Astrocyte of the spinal cord (primary cell): ENCODE measurements at regions not wholly inside any gene's neighbourhood (a gene's known extent, or its start where the extent isn't known, plus 50 kb on each side); places are given as distances from the start of the nearest gene placed in this dataset.
"Not testable (repeated sequence)": the region's sequence is repeated elsewhere in the genome, so short reads cannot be mapped to it uniquely, and the experiment has no call there.

ENCODE experiments used
- DNase-seq: peaks from one replicate; pipeline ENCODE4 v3.0.0; 2011; ENCODE audit warnings: low read depth, low spot score
- H3K4me3 ChIP-seq: 2 replicates; pipeline ENCODE4 v1.5.1; 2011; ENCODE audit warnings: low read depth, mild to moderate bottlenecking, low read length, moderate library complexity
- in situ Hi-C: cut with HindIII; loops from 2 replicates; pipeline ENCODE4 v1.10.0; 2017; ENCODE audit warnings: low sequenced_read_pairs
- TF ChIP-seq, protein P1 (sequence below): IDR thresholded peaks from 2 replicates; pipeline ENCODE4 v1.5.1; 2012; ENCODE audit warnings: low read depth, mild to moderate bottlenecking, low read length, inconsistent platforms

DNA sequence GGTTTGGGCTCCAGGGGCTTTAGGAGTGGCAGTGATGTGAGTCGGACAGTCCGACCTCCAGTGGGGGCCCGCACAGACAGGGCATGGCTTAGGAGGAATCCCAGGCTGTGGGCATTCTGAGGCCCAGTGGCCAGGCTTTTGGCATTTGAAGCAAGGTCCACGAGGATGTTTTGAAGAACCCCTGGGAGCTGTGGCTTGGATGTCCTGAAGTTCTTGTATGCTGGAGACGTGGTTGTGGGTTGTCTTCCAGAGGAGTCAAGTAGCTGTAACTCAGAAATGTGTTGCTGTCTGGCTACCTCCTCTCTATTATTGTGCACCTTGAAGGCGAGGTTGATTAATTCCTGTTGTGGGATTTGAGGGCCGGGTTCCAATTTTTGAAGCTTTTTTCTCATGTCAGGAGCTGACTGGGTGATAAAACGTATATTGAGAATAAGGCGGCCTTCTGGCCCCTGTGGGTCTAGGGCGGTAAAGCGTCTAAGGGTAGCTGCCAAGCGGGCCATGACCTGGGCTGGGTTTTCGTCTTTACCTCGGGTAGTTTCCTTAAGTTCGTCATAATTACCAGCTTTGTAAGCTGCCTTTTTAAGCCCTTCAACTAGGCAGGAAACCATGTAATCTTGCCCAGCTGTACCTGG, 67.3 kb upstream of the EZR start:
- H3K4me3 ChIP-seq, DNase-seq, in situ Hi-C loops: not testable (repeated sequence)

DNA sequence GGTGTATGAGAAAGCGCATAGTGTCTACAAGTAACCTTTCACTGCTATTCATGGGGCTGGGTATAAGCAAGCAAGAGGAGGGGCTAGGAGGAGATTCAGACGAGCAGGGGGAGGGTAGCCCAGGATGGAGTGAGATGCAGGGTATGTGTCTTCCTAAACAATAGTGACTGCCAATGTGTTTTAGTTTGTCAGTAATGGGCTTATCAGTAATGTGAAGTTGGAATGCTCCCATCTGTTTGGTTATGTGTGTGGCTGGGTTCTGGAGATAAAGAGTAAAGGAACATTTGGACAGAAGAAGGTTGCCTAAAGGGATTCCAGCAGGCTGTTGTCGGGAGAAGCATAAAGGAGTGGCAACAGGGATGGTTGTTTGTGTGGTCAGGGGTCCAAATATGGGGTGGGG, 62.7 kb upstream of the EZR start:
- H3K4me3 ChIP-seq, in situ Hi-C loops, DNase-seq: not testable (repeated sequence)

DNA sequence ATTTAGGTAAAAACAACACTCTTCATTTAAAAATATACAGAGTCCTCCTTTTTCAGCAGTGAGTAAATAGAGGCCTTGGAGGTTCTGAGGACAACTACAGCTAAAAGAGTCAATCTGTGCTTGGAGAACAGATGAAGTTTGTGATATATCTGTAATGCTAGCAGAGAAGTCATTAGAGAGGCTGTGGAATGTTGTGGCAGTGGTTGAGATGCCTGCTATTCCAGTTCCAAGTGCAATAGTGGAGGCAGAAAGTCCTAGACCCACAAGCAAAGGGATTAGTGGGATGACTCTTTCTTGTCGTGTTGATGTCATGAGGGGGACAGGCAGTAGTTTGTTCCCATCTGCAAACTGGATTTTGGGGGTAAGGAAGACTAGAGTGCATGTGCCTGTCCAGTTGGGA, 62.1 kb upstream of the EZR start:
- in situ Hi-C loops, DNase-seq, H3K4me3 ChIP-seq: not testable (repeated sequence)

DNA sequence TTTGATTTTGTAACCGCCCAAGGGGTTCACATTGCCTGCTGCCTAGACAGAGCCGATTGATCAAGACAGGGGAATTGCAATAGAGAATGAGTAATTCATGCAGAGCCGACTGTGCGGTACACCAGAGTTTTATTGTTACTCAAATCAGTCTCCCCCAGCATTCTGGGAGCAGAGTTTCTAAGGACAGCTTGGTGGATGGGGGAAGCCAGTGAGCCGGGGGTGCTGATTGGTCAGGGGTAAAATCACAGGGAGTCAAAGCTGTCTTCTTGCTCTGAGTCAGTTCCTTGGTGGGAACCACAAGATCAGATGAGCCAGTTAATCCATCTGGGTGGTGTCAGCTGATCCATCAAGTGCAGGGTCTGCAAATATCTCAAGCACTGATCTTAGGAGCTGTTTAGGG, 60.0 kb upstream of the EZR start:
- peak; percentile 37 for DNase-seq
- TF ChIP-seq, protein P1, sequence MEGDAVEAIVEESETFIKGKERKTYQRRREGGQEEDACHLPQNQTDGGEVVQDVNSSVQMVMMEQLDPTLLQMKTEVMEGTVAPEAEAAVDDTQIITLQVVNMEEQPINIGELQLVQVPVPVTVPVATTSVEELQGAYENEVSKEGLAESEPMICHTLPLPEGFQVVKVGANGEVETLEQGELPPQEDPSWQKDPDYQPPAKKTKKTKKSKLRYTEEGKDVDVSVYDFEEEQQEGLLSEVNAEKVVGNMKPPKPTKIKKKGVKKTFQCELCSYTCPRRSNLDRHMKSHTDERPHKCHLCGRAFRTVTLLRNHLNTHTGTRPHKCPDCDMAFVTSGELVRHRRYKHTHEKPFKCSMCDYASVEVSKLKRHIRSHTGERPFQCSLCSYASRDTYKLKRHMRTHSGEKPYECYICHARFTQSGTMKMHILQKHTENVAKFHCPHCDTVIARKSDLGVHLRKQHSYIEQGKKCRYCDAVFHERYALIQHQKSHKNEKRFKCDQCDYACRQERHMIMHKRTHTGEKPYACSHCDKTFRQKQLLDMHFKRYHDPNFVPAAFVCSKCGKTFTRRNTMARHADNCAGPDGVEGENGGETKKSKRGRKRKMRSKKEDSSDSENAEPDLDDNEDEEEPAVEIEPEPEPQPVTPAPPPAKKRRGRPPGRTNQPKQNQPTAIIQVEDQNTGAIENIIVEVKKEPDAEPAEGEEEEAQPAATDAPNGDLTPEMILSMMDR: no peak
- in situ Hi-C loops: no loop called here
- H3K4me3 ChIP-seq: no peak overlapping the region

DNA sequence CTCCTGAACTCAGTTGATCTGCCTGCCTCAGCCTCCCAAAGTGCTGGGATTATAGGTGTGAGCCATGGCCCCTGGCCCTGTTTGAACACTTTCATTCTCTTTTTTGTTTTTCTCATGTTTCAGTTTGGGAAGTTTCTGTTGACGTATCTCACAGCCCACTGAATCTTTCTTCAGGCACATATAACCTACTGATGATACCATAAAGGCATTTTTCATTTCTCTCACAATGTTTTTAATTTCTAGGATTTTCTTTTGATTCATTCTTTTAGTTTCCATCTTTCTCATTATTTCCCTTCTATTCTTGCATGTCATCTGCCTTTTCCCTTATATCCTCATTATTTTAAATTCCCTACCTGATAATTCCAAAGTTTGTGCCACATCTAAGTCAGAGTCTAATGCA, 58.5 kb upstream of the EZR start:
- DNase-seq: no peak
- TF ChIP-seq, protein P1: no peak
- in situ Hi-C loops: no loop called here
- no peak overlapping the region for H3K4me3 ChIP-seq

DNA sequence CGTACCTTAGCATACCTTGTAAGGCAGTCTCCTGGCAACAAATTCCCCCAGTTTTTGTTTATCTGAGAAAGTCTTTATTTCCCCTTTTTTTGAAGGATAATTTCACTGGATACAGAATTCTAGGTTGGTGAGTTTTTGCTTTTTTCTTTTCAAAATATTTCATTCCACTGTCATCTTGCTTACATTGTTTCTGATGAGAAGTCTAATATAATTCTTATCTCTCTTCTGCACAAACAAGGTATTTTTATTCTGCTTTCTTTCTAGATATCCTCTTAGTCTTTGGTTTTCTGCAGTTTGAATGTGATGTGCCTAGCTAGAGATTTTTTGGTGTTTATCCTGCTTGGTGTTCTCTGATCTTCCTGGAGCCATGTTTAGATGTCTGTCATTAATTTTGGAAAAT, 57.7 kb upstream of the EZR start:
- H3K4me3 ChIP-seq: no peak overlapping the region
- no peak for DNase-seq
- TF ChIP-seq, protein P1: no peak
- in situ Hi-C loops: no loop called here

DNA sequence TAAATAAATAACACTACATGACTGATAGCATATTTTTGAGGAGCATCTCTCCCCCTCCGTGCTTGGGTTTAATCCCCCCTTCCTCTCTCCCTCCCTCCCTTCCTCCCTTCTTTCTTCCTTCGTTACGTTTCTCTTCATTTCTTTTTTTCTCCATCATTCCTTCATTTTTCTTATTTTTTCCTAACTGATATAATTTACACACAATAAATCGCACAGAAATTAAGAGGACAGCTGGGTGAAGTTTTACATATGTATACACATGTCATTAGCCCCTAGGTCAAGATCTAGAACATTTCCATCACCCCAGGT, 51.4 kb upstream of the EZR start:
- no peak for DNase-seq
- in situ Hi-C loops: no loop called here
- no peak overlapping the region for H3K4me3 ChIP-seq
- TF ChIP-seq, protein P1: no peak

DNA sequence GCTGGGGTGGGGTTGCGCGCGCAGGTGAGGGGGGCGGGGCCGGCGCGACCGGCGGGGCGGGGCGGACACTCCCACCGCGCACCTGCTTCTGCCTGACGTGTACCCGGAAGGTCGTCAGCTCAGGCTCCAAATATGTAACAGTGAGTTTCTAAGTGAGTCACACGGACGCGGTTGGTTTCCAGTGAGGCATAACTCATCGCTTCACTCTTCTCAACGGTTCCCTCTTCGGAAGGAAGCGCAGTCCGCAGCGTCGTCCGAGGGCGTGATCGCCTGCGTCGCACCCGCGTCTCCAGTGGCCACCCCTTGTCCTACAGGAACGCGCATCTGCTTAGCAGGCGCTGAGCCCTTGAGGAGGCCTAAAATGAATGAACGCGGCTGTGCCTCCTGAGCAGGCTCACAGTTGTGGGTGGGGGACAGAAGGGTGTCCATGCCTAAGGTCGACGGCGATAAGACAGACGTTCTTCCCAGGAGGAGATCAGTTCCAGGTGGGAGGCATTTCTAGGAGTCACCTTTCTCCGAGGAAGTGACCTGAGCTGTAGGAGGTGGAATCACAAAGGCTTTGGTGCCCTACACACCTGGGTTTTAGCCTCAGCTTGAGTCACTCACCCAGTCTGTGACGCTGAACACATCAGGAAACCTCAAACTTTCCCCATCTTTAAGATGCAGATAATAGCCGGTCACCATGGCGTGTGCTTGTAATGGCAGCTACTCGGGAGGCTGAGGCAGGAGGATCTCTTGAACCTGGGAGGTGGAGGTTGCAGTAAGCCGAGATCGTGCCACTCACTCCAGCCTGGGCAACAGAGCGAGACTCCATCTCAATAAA, 50.9 kb upstream of the EZR start:
- TF ChIP-seq, protein P1: no peak
- in situ Hi-C loops: no loop called here
- DNase-seq: peak; percentile 93

More for the DNA sequence above, 50.9 kb upstream of the EZR start:
- peak overlapping the region; percentile 45 for H3K4me3 ChIP-seq
